ENCODE measurements at regions not wholly inside any gene's neighbourhood (a gene's known extent, or its start where the extent isn't known, plus 50 kb on each side); places are given as distances from the start of the nearest gene placed in this dataset.

- no peak for DNase-seq (ENCODE audit: low read depth in 2 of 2)
These were observed 623.2 kb upstream of the FAM174A start for GRCh38 chr5:99911971-99912370.

DNA sequence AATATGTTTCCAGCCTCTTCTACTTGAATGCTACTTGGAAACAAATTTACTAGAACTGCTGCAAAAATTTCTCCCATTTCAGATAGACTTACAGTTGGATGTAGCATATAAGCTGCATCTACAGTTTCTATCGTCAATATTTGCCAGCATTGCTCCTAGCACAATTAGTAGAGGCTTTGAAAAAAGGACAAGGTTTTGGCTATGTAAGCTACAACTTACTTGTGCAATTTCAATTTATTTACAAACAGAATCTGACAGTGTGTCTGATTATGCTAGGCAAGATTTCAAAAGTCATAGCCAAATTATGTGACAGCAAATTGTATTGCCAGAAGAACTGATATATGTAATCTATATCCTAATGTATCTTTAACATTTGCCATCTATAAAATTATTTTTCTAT is 628.4 kb upstream of the FAM174A start:
- DNase-seq (ENCODE audit: low read depth in 2 of 2), result no peak

DNA sequence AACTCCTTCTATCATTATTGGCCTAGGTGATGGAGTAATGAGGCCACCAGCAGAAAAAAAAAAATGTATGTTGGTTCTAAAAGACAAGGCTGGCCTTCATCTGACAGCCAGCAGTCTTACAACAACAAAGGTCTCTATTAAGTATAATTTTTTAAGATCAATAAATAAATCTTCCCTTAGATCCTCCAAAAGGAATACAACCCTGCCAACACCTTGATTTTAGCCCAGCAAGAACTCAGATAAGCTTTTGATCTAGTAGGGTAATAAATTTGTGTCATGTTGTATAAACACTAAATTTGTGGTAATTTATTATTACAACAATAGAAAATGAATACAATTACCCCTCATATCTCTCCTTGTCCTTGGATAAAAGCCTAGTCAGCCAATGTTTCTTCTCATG is 633.2 kb upstream of the FAM174A start:
- DNase-seq (ENCODE audit: low read depth in 2 of 2), result no peak

GRCh38 chr5:99900302-99900852 is 634.8 kb upstream of the FAM174A start:
- peak in 1 of 2 donors; percentile 77 for DNase-seq (ENCODE audit: low read depth in 2 of 2)

DNA sequence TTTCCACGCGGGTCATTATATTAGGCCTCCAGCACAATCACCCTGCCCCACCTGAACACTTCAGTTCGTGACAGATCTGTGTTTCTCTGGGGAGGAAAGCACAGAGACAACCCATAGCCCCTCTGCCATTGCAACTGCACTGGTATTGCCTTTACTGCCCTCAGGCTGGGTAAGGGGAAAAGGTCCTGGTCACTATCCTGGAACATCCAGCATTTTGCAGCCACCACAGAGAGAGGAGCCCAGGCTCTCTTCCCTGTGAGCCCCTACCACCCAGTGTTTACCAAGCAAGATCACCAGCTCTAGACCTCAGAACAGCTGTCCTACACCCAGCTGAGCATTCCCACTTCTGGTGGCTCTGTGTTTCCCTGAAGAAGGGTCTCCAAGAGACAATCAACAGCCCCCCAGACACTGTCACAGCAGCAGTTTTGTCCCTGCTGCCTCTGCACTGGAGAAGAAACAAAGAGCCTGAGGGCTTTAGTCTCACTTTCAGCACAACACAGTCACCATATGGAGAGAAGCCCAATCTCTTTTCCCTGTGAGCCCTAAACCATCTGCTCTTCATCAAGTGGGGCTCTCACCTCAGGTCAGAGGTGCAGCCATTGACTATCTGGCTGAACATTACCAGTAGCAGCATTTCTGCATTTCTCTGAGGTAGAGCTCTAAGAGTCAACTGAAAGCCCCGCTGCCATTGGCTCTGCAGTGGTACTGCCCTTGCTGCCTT is 655.2 kb upstream of the FAM174A start:
- DNase-seq (ENCODE audit: low read depth in 2 of 2), result no peak

DNA sequence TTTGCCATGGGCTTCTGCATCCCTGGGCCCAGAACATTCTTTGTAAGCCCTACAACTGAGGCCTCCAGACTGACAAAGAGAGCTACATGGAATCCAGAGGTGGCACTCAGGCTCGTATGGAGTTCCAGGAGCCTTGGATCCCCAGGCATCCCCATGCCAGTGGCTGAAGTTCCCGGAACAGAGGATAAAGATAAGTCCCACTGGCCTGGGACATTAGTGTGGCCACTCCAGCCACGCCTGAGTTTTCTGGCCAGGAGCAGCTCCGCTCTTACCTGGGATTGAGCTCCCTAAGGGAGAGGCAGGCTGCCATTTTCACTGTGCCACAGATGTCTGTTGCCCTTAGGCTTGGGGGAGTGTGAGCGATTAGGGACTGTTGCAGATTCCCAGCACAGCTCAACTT is 656.3 kb upstream of the FAM174A start:
- DNase-seq (ENCODE audit: low read depth in 2 of 2), result no peak

DNA sequence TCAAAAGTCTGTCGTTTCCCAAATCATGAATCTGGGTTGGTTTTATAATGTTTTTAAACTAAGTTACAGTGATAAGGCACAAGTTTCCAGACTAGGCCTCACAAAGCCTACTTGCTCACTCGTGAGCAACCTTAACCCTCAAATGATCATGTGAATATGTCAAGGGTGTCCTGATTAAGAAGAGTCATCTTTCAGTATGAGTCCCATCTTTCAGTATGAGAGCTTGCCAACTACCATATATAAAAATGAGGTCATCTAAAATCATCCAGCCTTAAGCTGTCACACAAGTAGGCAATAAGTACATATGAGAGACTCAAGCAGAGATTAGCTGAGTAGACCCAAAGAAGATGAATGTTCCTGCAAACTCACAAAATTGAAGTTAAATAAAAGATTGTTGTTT is 668.4 kb upstream of the FAM174A start:
- no peak for DNase-seq (ENCODE audit: low read depth in 2 of 2)

GRCh38 chr5:99865159-99865558 is 670.0 kb upstream of the FAM174A start:
- no peak for DNase-seq (ENCODE audit: low read depth in 2 of 2)

- DNase-seq (ENCODE audit: low read depth in 2 of 2), result no peak
These were observed 699.4 kb upstream of the FAM174A start for GRCh38 chr5:99835791-99836190.

DNA sequence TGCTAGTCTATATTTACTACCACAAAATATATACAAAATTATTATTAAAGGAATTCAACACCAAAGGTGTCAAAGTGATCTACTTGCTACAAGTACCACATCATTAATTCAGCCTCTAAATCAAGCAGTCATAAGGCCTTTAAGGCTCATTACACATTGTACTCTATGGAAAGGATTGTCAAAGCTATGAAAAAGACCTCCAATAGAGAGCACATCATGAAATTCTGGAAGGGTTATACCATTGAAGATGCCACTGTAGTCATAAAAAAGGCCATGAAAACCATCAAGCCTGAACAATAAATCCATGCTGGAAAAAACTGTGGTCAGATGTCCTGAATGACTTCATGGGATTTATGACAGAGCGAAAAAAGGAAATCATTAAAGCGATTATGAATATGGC is 708.0 kb upstream of the FAM174A start:
- no peak for DNase-seq (ENCODE audit: low read depth in 2 of 2)

DNA sequence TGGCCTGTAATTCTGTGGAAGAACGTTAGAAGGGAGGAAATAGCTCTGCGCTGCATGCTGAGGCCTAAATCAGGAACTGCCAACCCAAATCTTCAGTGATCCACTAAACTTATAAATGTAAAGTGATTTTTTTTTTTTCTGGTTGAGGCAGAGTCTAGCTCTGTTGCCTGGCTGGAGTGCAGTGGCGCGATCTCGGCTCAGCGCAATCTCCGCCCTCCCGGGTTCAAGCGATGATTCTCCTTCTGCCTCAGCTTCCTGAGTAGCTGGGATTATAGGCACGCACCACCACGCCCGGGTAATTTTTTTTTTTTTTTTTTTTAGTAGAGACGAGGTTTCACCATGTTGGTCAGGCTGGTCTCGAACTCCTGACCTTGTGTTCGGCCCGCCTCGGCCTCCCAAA is 717.4 kb upstream of the FAM174A start:
- no peak for DNase-seq (ENCODE audit: low read depth in 2 of 2)

- DNase-seq (ENCODE audit: low read depth in 2 of 2), result no peak
These were observed 720.7 kb upstream of the FAM174A start for GRCh38 chr5:99814321-99815063.

DNA sequence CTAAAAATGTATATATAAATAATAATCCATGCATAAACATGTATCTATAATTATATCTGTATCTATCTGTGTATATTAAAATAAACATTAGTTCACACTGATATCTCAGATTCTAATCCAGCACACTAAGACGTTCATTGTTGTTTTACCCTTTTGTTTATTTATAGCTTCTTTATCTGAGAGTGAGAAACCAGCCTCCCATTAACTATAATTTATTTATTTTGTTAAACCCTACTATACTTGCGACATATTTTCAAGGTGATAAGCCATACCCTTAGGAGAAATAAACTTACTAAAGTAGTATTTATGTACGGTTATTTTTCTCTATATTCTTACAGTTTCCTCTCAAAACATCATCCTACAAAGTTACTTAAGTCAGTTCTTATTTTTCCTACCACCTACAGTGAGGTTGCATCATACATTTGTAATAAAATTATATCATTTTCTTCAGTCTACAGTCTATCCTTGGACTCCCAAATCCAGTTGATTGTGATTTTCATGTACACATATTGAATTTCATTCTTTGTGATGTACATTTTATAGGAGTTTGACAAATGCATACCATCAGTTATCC is 726.4 kb upstream of the FAM174A start:
- no peak for DNase-seq (ENCODE audit: low read depth in 2 of 2)

DNA sequence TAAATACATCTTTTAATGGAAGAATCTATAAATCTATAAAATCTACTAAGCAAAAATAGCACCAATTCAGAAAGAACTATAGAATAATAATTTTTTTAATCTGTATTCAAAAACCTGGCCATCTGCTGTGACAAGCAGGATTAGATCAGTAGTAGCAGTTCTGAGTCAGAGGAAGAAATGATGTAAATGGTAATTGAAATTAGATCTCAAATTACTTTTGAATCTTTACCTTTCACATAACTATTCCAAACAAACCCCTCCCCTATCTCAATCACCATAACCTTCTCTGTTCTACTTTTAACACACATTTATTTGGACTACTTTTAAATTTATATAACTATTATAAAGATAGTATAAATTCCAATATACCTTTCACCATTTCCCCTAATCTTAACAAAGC is 727.8 kb upstream of the FAM174A start:
- no peak for DNase-seq (ENCODE audit: low read depth in 2 of 2)

DNA sequence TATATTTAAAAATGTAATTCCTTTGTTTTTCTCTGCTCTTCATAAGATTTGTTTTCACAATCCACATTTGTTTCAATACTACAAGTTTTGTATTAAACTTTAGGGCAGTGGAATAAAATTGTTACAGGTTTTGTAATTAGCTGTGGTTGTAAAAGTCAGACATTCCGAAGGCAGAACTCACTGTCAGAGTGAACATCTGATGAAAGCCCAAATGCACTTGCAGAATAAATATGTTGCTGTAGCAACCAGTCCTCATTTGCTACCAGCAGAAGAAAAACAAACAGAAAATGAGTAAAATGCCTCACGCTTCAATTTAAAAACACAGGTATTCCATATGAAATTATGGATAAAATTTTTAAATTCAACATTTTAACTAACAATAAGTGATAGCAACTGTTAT is 740.1 kb upstream of the FAM174A start:
- DNase-seq (ENCODE audit: low read depth in 2 of 2), result no peak

GRCh38 chr5:99788482-99788881 is 746.7 kb upstream of the FAM174A start:
- no peak for DNase-seq (ENCODE audit: low read depth in 2 of 2)

- DNase-seq (ENCODE audit: low read depth in 2 of 2), result no peak
These were observed 760.0 kb upstream of the FAM174A start for GRCh38 chr5:99775189-99775588.

GRCh38 chr5:99773290-99773689 is 761.9 kb upstream of the FAM174A start:
- no peak for DNase-seq (ENCODE audit: low read depth in 2 of 2)

- peak in 1 of 2 donors; percentile 51 for DNase-seq (ENCODE audit: low read depth in 2 of 2)
These were observed 763.9 kb upstream of the FAM174A start for GRCh38 chr5:99771296-99771695.

GRCh38 chr5:99765011-99765410 is 770.2 kb upstream of the FAM174A start:
- peak in 1 of 2 donors; percentile 28 for DNase-seq (ENCODE audit: low read depth in 2 of 2)

- no peak for DNase-seq (ENCODE audit: low read depth in 2 of 2)
These were observed 772.0 kb upstream of the FAM174A start for GRCh38 chr5:99763021-99763774.

DNA sequence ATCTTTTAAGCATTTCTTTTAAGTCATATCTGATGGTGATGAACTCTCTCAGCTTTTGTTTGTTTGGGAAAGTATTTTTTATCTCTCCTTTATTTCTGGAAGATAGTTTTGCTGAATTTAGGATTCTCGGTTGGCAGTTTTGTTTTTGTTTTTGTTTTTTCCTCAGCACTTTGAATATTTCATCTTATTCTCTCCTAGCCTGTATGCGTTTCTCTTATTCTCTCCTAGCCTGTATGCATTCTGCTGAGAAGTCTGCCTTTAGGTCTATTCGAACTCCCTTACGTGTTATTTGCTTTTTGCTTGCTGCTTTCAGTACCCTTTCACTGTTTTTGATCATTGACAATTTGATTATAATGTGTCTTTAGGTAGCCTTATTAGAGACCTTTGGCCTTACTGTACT is 787.8 kb upstream of the FAM174A start:
- no peak for DNase-seq (ENCODE audit: low read depth in 2 of 2)
